ENCODE measurements at regions not wholly inside any gene's neighbourhood (a gene's known extent, or its start where the extent isn't known, plus 50 kb on each side); places are given as distances from the start of the nearest gene placed in this dataset.

DNA sequence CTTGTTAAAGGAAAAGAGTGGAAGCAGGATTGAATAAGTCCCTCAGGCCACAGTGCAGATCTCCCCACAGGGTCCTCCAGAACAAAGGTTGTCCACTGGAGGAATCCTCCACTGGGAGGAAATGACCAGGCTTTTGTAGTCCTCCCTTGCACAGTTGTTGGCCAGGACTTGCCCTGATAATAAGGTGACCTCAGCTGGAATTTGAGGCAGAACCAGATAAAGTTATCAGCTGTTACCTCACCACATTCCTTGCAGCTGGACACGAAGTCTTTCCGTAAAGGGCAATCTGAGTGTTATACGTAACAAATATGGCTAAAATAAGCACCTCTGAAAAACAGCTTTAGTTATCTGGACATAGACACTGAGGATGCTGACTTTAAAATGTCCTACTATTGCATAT is 83.5 kb upstream of the NAALADL2 start:
- TF ChIP-seq ZNF239 (tag by site-specific recombination; IDR thresholded peaks at IDR 0.05): no peak
- TF ChIP-seq ZNF311 (tag by site-specific recombination; IDR thresholded peaks at IDR 0.05; ENCODE audit: borderline replicate concordance): no peak
- TF ChIP-seq, protein P1, sequence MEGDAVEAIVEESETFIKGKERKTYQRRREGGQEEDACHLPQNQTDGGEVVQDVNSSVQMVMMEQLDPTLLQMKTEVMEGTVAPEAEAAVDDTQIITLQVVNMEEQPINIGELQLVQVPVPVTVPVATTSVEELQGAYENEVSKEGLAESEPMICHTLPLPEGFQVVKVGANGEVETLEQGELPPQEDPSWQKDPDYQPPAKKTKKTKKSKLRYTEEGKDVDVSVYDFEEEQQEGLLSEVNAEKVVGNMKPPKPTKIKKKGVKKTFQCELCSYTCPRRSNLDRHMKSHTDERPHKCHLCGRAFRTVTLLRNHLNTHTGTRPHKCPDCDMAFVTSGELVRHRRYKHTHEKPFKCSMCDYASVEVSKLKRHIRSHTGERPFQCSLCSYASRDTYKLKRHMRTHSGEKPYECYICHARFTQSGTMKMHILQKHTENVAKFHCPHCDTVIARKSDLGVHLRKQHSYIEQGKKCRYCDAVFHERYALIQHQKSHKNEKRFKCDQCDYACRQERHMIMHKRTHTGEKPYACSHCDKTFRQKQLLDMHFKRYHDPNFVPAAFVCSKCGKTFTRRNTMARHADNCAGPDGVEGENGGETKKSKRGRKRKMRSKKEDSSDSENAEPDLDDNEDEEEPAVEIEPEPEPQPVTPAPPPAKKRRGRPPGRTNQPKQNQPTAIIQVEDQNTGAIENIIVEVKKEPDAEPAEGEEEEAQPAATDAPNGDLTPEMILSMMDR (tag by site-specific recombination; IDR thresholded peaks at IDR 0.05): no peak
- TF ChIP-seq ZNF558 (tag by site-specific recombination; IDR thresholded peaks at IDR 0.05): no peak
- TF ChIP-seq ZNF391 (tag by site-specific recombination; IDR thresholded peaks at IDR 0.05; ENCODE audit: borderline replicate concordance, low read depth): no peak
- TF ChIP-seq ZNF23 (tag by site-specific recombination; IDR thresholded peaks at IDR 0.05; ENCODE audit: borderline replicate concordance): no peak
- TF ChIP-seq ZNF274 (IDR thresholded peaks at IDR 0.05; ENCODE audit: low read length): no peak
- TF ChIP-seq ZNF274 (tag by site-specific recombination; IDR thresholded peaks at IDR 0.05; ENCODE audit: borderline replicate concordance): no peak
- TF ChIP-seq, protein P2, sequence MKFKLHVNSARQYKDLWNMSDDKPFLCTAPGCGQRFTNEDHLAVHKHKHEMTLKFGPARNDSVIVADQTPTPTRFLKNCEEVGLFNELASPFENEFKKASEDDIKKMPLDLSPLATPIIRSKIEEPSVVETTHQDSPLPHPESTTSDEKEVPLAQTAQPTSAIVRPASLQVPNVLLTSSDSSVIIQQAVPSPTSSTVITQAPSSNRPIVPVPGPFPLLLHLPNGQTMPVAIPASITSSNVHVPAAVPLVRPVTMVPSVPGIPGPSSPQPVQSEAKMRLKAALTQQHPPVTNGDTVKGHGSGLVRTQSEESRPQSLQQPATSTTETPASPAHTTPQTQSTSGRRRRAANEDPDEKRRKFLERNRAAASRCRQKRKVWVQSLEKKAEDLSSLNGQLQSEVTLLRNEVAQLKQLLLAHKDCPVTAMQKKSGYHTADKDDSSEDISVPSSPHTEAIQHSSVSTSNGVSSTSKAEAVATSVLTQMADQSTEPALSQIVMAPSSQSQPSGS (tag by site-specific recombination; IDR thresholded peaks at IDR 0.05; ENCODE audit: low read depth): no peak
- TF ChIP-seq SP3 (tag by site-specific recombination; IDR thresholded peaks at IDR 0.05): no peak
- no peak for TF ChIP-seq ZNF394 (tag by site-specific recombination; IDR thresholded peaks at IDR 0.05; ENCODE audit: borderline replicate concordance)
- no peak for TF ChIP-seq GFI1B (tag by site-specific recombination; IDR thresholded peaks at IDR 0.05)
- no peak for TF ChIP-seq ZNF416 (tag by site-specific recombination; IDR thresholded peaks at IDR 0.05)

Measured in HEK293 (cell line).